Type B pancreatic cell (in vitro differentiated cells): ENCODE measurements at regions not wholly inside any gene's neighbourhood (a gene's known extent, or its start where the extent isn't known, plus 50 kb on each side); places are given as distances from the start of the nearest gene placed in this dataset.

ENCODE experiments used
- DNase-seq: peaks from one replicate; pipeline ENCODE4 v3.0.0; 2021; ENCODE audit warnings: mixed read lengths; ENCODE audit not compliant: unreplicated experiment; ENCODE audit errors: extremely low spot score
- H3K27ac Mint-ChIP-seq: 2 replicates; pipeline ENCODE4 v1.8.0; 2021; ENCODE audit warnings: mild to moderate bottlenecking, mixed read lengths
- H3K27me3 Mint-ChIP-seq: 2 replicates; pipeline ENCODE4 v1.8.0; 2021; ENCODE audit warnings: mixed read lengths
- H3K36me3 Mint-ChIP-seq: 2 replicates; pipeline ENCODE4 v1.8.0; 2021; ENCODE audit warnings: mixed read lengths
- H3K4me1 Mint-ChIP-seq: one replicate; pipeline ENCODE4 v1.8.0; 2021; ENCODE audit warnings: mixed read lengths; ENCODE audit not compliant: unreplicated experiment
- H3K4me3 Mint-ChIP-seq: 2 replicates; pipeline ENCODE4 v1.8.0; 2021; ENCODE audit warnings: mild to moderate bottlenecking, mixed read lengths
- H3K9me3 Mint-ChIP-seq: 2 replicates; pipeline ENCODE4 v1.8.0; 2021; ENCODE audit warnings: mixed read lengths
- CTCF ChIP-seq: fragments of 200-600 bp; sonication (generic); conservative IDR thresholded peaks from 2 replicates; pipeline ENCODE4 v1.5.0; 2021; ENCODE audit warnings: antibody characterized with exemption, mild to moderate bottlenecking

DNA sequence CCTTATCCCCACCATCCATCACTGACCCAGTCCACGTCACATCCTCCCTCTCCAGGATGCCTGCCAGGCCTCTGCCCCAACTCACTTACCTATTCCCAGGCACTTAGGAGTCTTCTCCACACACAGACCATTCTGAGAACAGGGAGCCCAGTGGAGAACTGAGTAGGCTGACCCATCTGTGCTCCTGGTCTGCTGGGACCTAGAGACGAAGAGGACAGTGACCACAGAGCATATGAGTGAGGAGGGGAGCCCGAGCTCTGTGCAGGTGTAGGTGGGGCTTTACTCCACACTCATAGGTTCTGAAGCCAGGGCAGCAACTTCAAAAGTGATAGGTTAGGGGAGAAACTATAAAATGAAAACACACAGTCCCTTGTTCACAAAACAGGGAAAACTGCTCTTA lies 130.0 kb downstream of the NDUFA10 start:
- Mint-ChIP-seq H3K27ac (no peak overlapping the region), H3K27me3 (peaks cover 38% of the 10 kb centered on the region), H3K9me3 (no peaks in the 10 kb centered on the region), H3K4me3 (no peak overlapping the region), H3K4me1 (no peaks in the 10 kb centered on the region), H3K36me3 (no peaks in the 10 kb centered on the region)
- no peak for DNase-seq
- no peak for TF ChIP-seq CTCF

- Mint-ChIP-seq H3K4me3 (no peak overlapping the region), H3K27me3 (peaks cover 35% of the 10 kb centered on the region), H3K9me3 (no peaks in the 10 kb centered on the region), H3K27ac (no peak overlapping the region), H3K36me3 (no peaks in the 10 kb centered on the region), H3K4me1 (no peaks in the 10 kb centered on the region)
- TF ChIP-seq CTCF = no peak
- peak; percentile 22 for DNase-seq
Observed at GRCh38 chr2:239894276-239894675, 130.9 kb downstream of the NDUFA10 start.

DNA sequence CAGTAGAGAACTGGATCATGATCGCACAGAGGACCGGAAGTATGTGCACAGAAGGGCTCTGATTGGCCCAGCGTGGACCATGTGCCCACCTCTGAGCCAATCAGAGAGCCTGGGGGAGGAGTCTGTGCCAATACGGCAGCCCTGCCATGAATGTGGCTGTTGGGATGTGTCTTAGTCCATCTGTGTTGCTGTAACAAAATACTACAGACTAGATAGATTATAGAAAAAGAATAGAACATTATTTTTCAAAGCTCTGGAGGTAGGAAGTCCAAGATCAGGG lies 132.0 kb downstream of the NDUFA10 start:
- H3K36me3 Mint-ChIP-seq = no peaks in the 10 kb centered on the region
- no peaks in the 10 kb centered on the region for H3K9me3 Mint-ChIP-seq
- H3K27ac Mint-ChIP-seq = no peak overlapping the region
- H3K4me3 Mint-ChIP-seq = no peak overlapping the region
- DNase-seq = no peak
- no peak for TF ChIP-seq CTCF
- peaks cover 35% of the 10 kb centered on the region for H3K27me3 Mint-ChIP-seq
- no peaks in the 10 kb centered on the region for H3K4me1 Mint-ChIP-seq

DNA sequence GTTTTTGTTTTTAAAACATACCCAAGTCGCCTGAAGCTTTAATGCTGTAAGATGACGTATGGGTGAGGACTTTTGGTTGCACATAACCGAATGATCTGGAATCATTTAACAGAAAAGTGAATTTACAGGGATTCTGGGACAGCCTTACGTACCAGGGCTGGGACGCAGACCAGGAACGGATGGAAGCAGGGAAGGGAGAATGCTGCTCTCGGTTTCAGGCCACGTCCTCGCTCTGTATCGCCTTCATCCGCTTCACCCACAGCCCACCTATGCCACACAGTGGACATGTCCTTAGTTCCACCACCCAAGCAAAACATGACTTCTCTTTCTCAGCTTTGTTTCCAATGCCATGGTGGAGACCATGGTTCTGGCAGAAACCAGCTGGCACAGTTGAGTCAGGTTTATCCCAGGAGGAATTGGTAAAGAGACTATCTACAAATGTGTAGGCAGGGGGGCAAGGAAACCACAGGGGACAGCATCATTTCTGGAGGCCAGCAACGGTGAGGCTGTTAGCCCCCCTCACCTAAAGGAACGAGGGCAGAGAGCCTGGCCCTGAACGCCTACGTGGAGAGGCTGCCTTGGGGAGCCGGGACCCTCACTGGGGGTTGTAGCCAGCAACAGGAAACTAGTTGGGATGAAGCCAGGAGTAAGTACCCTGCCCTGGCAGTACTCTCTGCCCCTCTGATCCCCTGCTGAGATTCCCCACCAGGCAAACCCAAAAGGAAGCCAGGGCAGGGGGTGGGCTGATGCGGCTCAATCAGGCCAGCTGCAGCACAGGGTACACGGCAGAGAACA lies 132.5 kb downstream of the NDUFA10 start:
- no peak for TF ChIP-seq CTCF
- no peak overlapping the region for H3K27ac Mint-ChIP-seq
- peak; percentile 44 for DNase-seq
- no peak overlapping the region for H3K4me3 Mint-ChIP-seq
- peaks cover 35% of the 10 kb centered on the region for H3K27me3 Mint-ChIP-seq
- no peaks in the 10 kb centered on the region for H3K9me3 Mint-ChIP-seq
- no peaks in the 10 kb centered on the region for H3K36me3 Mint-ChIP-seq
- no peaks in the 10 kb centered on the region for H3K4me1 Mint-ChIP-seq

GRCh38 chr2:239891698-239892097 lies 133.4 kb downstream of the NDUFA10 start:
- Mint-ChIP-seq H3K27ac (no peak overlapping the region), H3K4me1 (no peaks in the 10 kb centered on the region), H3K4me3 (no peak overlapping the region), H3K27me3 (peaks cover 35% of the 10 kb centered on the region), H3K9me3 (no peaks in the 10 kb centered on the region), H3K36me3 (no peaks in the 10 kb centered on the region)
- no peak for TF ChIP-seq CTCF
- DNase-seq = peak; percentile 24
